Thoracic aorta (tissue), 2 donors: ENCODE measurements at regions not wholly inside any gene's neighbourhood (a gene's known extent, or its start where the extent isn't known, plus 50 kb on each side); places are given as distances from the start of the nearest gene placed in this dataset.

Experiments used
- ATAC-seq: fragments of 150-250 bp; one replicate; pipeline ENCODE4 v1.8.0; 2017; ENCODE audit warnings: low read depth; ENCODE audit not compliant: insufficient number of reproducible peaks, low FRiP score
- DNase-seq: peaks from one replicate; pipeline ENCODE4 v3.0.0-alpha.2; 2020; ENCODE audit warnings: low spot score
- H3K27ac ChIP-seq, 2 donors: fragments of 200-600 bp; sonication (generic); 1 replicate in 1 of 2; 2 replicates in 1 of 2; pipeline ENCODE4 v1.5.1; 2016; ENCODE audit warnings: mild to moderate bottlenecking in 2 of 2, moderate library complexity in 2 of 2
- H3K27me3 ChIP-seq: fragments of 200-600 bp; sonication (generic); replicated peaks from 2 replicates; pipeline ENCODE4 v1.6.0; 2016; ENCODE audit warnings: mild to moderate bottlenecking; ENCODE audit not compliant: insufficient read depth
- H3K36me3 ChIP-seq: fragments of 200-600 bp; sonication (generic); one replicate; pipeline ENCODE4 v1.5.1; 2016
- H3K4me1 ChIP-seq, 2 donors: fragments of 200-600 bp; sonication (generic); 1 replicate in 1 of 2; 2 replicates in 1 of 2; pipeline versions ENCODE4 v1.5.1 to v1.6.0; 2016; ENCODE audit warnings: low read depth in 2 of 2, mild to moderate bottlenecking in 1 of 2; ENCODE audit not compliant: control insufficient read depth in 1 of 2
- H3K4me3 ChIP-seq: fragments of 200-600 bp; sonication (generic); 2 replicates; pipeline ENCODE4 v1.5.1; 2016; ENCODE audit warnings: mild to moderate bottlenecking
- H3K9me3 ChIP-seq: fragments of 200-600 bp; sonication (generic); 2 replicates; pipeline ENCODE4 v1.5.1; 2016
- TF ChIP-seq, protein P1 (sequence below): fragments of 200-600 bp; sonication (generic); IDR thresholded peaks from one replicate; pipeline ENCODE4 v1.5.1; 2019; ENCODE audit warnings: antibody characterized with exemption

DNA sequence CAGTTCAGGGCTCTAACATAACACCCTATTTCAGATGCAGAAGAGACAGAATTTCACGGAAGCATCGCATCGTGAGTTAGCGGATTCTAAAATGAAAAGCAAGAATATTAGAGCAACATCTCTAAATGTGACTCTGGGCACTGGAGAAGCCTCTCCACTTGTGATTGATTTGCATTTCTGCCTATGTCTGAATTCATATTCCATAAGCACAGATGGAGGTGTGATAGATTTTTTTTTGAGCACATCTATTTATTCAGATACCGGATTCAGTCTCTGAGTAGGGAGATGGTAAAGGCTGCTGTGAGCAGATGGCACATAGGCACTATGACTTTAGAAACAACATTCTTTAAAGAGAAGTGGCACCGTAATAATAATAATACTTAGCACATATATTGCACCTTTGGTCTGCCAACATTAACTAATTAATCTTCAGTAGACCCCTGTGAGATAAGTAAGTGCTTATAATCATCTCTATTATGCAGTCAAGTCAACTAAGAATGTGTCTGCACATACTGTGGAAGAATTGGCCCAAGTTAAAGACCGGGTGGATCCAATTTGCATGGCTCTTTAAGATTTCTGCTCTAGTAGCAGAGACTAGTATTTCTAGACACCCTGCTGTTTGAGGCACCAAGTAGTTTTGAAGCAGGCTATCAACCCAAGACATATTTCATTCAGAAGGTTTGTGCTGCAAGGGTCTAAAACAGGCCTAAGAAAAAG lies 685.0 kb downstream of the CETN3 start:
- no peak for DNase-seq

DNA sequence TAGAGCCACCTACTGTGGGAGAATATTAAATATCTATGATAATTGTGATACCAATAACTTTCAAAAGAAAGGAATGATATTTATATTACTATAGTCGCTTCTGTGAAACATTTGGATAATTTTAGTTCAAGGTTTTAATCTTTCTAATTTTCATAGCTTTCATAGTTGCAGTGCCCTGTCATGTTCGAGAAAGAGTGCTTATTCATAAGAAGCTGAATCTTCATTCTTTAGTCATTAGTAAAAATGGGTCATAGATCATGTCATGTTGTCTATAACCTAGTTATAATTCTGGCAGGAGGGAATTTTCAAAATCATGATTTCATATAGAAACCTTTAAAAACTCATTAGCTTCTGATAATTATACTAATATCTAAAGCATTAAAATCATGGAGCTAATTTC lies 685.6 kb downstream of the CETN3 start:
- no peak overlapping the region for H3K27ac ChIP-seq
- no peak for DNase-seq
- H3K4me1 ChIP-seq: peaks cover 4 to 17% of the 10 kb centered on the region in 2 donors
- ATAC-seq: no peak
- H3K4me3 ChIP-seq: no peak overlapping the region
- no peaks in the 10 kb centered on the region for H3K36me3 ChIP-seq
- no peaks in the 10 kb centered on the region for H3K9me3 ChIP-seq
- TF ChIP-seq, protein P1, sequence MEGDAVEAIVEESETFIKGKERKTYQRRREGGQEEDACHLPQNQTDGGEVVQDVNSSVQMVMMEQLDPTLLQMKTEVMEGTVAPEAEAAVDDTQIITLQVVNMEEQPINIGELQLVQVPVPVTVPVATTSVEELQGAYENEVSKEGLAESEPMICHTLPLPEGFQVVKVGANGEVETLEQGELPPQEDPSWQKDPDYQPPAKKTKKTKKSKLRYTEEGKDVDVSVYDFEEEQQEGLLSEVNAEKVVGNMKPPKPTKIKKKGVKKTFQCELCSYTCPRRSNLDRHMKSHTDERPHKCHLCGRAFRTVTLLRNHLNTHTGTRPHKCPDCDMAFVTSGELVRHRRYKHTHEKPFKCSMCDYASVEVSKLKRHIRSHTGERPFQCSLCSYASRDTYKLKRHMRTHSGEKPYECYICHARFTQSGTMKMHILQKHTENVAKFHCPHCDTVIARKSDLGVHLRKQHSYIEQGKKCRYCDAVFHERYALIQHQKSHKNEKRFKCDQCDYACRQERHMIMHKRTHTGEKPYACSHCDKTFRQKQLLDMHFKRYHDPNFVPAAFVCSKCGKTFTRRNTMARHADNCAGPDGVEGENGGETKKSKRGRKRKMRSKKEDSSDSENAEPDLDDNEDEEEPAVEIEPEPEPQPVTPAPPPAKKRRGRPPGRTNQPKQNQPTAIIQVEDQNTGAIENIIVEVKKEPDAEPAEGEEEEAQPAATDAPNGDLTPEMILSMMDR: no peak
- H3K27me3 ChIP-seq: no peaks in the 10 kb centered on the region

More for the DNA sequence above, 685.0 kb downstream of the CETN3 start:
- Histone ChIP-seq H3K27ac (no peak overlapping the region), H3K27me3 (no peaks in the 10 kb centered on the region), H3K36me3 (no peaks in the 10 kb centered on the region), H3K4me3 (no peak overlapping the region), H3K4me1 (peaks cover 4 to 23% of the 10 kb centered on the region in 2 donors), H3K9me3 (no peaks in the 10 kb centered on the region)
- TF ChIP-seq, protein P1: no peak
- no peak for ATAC-seq

DNA sequence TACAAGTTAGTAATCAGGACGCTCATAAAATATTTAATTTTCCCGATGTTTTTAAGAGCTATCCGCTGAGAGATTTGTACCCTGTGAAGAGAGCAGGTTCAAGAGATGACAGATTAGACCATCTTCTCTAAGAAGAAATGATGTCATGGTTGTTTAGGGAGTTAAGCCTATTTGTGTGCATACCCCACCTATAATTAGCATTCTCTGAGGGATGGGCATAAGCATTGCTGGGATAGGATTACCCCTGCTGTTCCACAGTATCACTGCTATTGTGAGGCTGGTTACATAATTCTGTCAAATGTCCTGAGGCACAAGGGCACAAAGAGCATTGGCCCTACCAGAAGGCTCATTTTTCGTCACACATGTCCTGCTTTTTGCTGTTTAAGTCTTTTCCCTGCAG lies 687.0 kb downstream of the CETN3 start:
- ATAC-seq (no peak), DNase-seq (no peak)
- Histone ChIP-seq H3K27ac (no peak overlapping the region), H3K27me3 (no peaks in the 10 kb centered on the region), H3K4me3 (no peak overlapping the region), H3K9me3 (no peaks in the 10 kb centered on the region), H3K36me3 (no peaks in the 10 kb centered on the region), H3K4me1 (peaks cover 0 to 9% of the 10 kb centered on the region in 2 donors)
- TF ChIP-seq, protein P1: no peak

DNA sequence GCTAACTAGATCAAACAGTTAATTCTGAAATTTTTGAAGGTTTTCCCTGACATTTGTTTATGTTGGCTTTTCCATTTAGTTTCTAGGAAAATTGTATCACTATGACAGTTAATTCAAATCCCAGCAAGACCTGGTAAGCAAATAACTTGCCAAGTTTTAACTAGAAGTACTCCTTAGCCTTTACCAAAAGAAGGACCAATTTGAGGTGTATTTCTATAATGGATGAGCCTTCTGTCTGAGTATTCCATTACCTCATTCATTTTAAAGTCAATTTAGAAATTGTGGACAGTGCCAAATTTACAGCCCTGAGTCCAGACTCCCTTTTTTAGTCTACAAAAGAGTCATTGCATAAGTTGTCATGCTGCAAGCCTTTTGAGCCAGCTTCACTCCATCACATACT lies 687.6 kb downstream of the CETN3 start:
- Histone ChIP-seq H3K36me3 (no peaks in the 10 kb centered on the region), H3K27ac (no peak overlapping the region), H3K4me3 (no peak overlapping the region), H3K9me3 (no peaks in the 10 kb centered on the region), H3K4me1 (peaks cover 0 to 9% of the 10 kb centered on the region in 2 donors), H3K27me3 (no peaks in the 10 kb centered on the region)
- no peak for DNase-seq
- TF ChIP-seq, protein P1: no peak
- ATAC-seq: no peak

DNA sequence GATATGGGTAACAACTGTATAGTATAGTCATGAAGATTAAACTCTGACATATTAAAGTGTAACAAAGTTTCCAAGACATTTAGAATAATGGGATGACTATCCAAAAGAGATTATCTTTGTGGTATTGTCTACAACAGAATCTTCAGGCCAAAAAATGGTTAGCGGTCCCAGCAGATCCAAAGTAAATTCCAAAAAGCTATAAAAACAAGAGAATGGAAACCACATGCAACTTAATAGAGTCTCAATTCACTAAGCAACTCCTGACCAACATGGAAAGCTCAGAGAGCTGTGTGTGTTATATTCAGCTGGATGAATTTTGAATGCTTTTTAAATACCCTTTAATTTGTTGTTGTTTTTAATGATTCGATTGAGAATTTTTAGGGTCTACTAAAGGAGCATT lies 688.2 kb downstream of the CETN3 start:
- Histone ChIP-seq H3K36me3 (no peaks in the 10 kb centered on the region), H3K4me3 (no peak overlapping the region), H3K27me3 (no peaks in the 10 kb centered on the region), H3K27ac (no peak overlapping the region), H3K9me3 (no peaks in the 10 kb centered on the region), H3K4me1 (peaks cover 0 to 9% of the 10 kb centered on the region in 2 donors)
- ATAC-seq (no peak), DNase-seq (no peak)
- TF ChIP-seq, protein P1: no peak
